Gastrocnemius medialis (tissue), 4 donors: ENCODE measurements at regions not wholly inside any gene's neighbourhood (a gene's known extent, or its start where the extent isn't known, plus 50 kb on each side); places are given as distances from the start of the nearest gene placed in this dataset.

Source experiments
- ATAC-seq, 2 donors: fragments of 150-250 bp; one replicate each; pipeline ENCODE4 v1.9.1; 2016
- DNase-seq, 2 donors: peaks; one replicate each; pipeline ENCODE4 v3.0.0-alpha.2; 2019
- H3K27ac ChIP-seq, 4 donors: fragments of 200-600 bp; sonication (generic); 1 replicate in 1 of 4; 2 replicates in 3 of 4; pipeline ENCODE4 v1.5.1; 2016 to 2018; ENCODE audit warnings: mild to moderate bottlenecking in 2 of 4, moderate library complexity in 1 of 4
- H3K27me3 ChIP-seq, 3 donors: fragments of 200-600 bp; sonication (generic) in 2 of 3; 1 replicate in 1 of 3; 2 replicates in 2 of 3; pipeline versions ENCODE4 v1.5.1 to v1.6.0; 2016 to 2019; ENCODE audit warnings: mild to moderate bottlenecking in 1 of 3, moderate library complexity in 1 of 3
- H3K36me3 ChIP-seq, 2 donors: fragments of 200-600 bp; sonication (generic) in 1 of 2; one replicate each; pipeline ENCODE4 v1.5.1; 2017 to 2018
- H3K4me1 ChIP-seq, 2 donors: fragments of 200-600 bp; sonication (generic) in 1 of 2; one replicate each; pipeline ENCODE4 v1.5.1; 2016 to 2017; ENCODE audit warnings: mild to moderate bottlenecking in 2 of 2
- H3K4me3 ChIP-seq, 4 donors: fragments of 200-600 bp; sonication (generic) in 3 of 4; 1 replicate in 1 of 4; 2 replicates in 3 of 4; pipeline ENCODE4 v1.5.1; 2016 to 2019; ENCODE audit warnings: mild to moderate bottlenecking in 2 of 4
- H3K9me3 ChIP-seq, 3 donors: fragments of 200-600 bp; sonication (generic) in 2 of 3; 1 replicate in 1 of 3; 2 replicates in 2 of 3; pipeline ENCODE4 v1.5.1; 2016 to 2019
- POLR2A ChIP-seq, 2 donors: fragments of 450-650 bp; IDR thresholded peaks; one replicate each; pipeline ENCODE4 v1.6.1; 2017; ENCODE audit warnings: antibody characterized with exemption in 2 of 2, mild to moderate bottlenecking in 2 of 2, moderate library complexity in 2 of 2
- in situ Hi-C, 4 donors: fragments of 200-750 bp; cut with MboI; loops; one replicate each; pipeline versions ENCODE4 v1.15.0 to v1.8.0; 2017; ENCODE audit warnings: low sequenced_read_pairs in 4 of 4
- intact Hi-C: fragments of 100-400 bp; cut with DNase I; formaldehyde crosslinking; loops from one replicate; pipeline ENCODE4 v1.15.1; 2023; ENCODE audit warnings: low total_unique reads
- TF ChIP-seq, protein P1 (sequence below), 5 experiments: fragments of 450-650 bp in 3 of 5; fragments of 200-600 bp in 2 of 5; sonication (generic) in 2 of 5; IDR thresholded peaks in 4 of 5; conservative IDR thresholded peaks in 1 of 5; 1 replicate in 4 of 5; 2 replicates in 1 of 5; pipeline ENCODE4 v1.5.1; 2016 to 2019; ENCODE audit warnings: antibody characterized with exemption in 5 of 5, mild to moderate bottlenecking in 3 of 5, moderate library complexity in 3 of 5

DNA sequence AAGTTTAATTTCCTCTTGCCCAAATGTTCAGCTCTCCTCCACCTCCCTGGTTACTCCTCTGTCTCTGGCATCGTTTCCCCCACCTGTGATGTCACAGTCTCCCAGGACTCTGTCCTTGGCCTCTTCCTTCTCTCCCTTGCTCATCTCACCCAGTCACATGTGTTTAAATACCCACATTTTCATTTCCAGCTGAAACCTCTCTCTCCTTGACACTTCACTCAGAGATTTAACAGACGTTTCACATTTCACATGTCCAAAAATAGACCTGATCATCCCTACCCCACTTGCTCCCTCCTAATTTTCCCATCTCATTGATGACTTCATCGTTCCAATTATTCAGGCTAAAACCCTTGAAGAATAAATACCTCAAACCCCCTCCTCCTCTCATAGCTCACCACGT is 604.1 kb upstream of the JAG1 start:
- no peak for ATAC-seq
- Histone ChIP-seq H3K27ac (no peak overlapping the region), H3K9me3 (no peaks in the 10 kb centered on the region), H3K4me3 (no peak overlapping the region), H3K36me3 (no peaks in the 10 kb centered on the region), H3K4me1 (peaks cover 0 to 6% of the 10 kb centered on the region in 2 donors), H3K27me3 (no peaks in the 10 kb centered on the region)
- DNase-seq, result no peak
- TF ChIP-seq, protein P1, sequence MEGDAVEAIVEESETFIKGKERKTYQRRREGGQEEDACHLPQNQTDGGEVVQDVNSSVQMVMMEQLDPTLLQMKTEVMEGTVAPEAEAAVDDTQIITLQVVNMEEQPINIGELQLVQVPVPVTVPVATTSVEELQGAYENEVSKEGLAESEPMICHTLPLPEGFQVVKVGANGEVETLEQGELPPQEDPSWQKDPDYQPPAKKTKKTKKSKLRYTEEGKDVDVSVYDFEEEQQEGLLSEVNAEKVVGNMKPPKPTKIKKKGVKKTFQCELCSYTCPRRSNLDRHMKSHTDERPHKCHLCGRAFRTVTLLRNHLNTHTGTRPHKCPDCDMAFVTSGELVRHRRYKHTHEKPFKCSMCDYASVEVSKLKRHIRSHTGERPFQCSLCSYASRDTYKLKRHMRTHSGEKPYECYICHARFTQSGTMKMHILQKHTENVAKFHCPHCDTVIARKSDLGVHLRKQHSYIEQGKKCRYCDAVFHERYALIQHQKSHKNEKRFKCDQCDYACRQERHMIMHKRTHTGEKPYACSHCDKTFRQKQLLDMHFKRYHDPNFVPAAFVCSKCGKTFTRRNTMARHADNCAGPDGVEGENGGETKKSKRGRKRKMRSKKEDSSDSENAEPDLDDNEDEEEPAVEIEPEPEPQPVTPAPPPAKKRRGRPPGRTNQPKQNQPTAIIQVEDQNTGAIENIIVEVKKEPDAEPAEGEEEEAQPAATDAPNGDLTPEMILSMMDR (IDR thresholded peaks at IDR 0.05 in 4 of 5, conservative IDR thresholded peaks at IDR 0.05 in 1 of 5), result no peak
- no peak for TF ChIP-seq POLR2A (IDR thresholded peaks at IDR 0.05)
- in situ Hi-C loops, result loop anchor here in 2 of 4 donors (5.0 to 10.0 kb wide), 5 partner anchors 267 to 813 kb away; partner anchors contain the start of gene JAG1 (in 1 of the 2)
- intact Hi-C loops, result loop anchor here (10.0 kb wide), 1 partner anchor 267 kb away; no protein-coding TSS in a partner anchor

DNA sequence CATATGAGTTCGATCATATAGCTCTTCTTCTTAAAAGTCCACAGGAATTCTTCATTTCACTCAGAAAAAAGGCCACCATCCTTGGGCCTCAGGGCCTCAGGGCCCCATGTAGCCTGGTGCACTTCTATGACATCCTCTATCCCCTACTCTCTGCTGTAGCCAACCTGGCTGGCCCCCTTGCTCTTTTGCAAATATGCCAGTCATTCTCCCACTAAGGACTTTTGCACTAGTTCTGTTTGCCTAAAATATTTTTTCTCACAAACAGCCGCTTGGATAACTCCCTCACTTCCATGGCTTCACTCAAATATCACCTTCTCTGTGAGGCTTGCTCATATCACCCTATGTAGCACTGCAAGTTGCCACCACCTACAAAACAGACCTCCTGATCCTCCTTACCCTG is 604.7 kb upstream of the JAG1 start:
- DNase-seq (no peak), ATAC-seq (no peak)
- Histone ChIP-seq H3K4me1 (peaks cover 0 to 6% of the 10 kb centered on the region in 2 donors), H3K9me3 (no peaks in the 10 kb centered on the region), H3K36me3 (no peaks in the 10 kb centered on the region), H3K27ac (no peak overlapping the region), H3K4me3 (no peak overlapping the region), H3K27me3 (no peaks in the 10 kb centered on the region)
- intact Hi-C loops (loop anchor here (10.0 kb wide), 1 partner anchor 266 kb away; no protein-coding TSS in a partner anchor), in situ Hi-C loops (loop anchor here in 2 of 4 donors (5.0 to 10.0 kb wide), 5 partner anchors 266 to 814 kb away; partner anchors contain the start of gene JAG1 (in 1 of the 2))
- TF ChIP-seq POLR2A (IDR thresholded peaks at IDR 0.05), result no peak

DNA sequence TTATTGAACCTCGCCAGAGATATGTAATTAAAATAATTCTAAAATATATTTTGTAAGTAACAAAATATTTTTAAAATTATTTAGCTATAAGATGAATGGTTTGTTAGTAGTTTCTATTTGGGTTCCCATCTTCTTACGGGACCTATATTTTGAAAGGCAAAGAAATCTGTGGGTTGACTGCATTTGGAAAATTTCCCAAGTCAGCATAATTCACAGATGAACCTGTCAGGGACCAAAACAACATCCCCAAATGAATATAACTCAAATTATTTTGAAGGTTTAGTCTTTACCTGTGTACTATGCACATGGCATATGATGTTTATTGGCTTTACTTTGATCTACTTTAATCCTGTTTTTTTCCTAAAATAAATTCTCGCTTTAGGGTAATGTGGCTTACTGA is 607.4 kb upstream of the JAG1 start:
- no peak overlapping the region for H3K27ac ChIP-seq
- in situ Hi-C loops (no loop called here), intact Hi-C loops (no loop called here)
- no peak overlapping the region for H3K4me3 ChIP-seq
- ATAC-seq (no peak), DNase-seq (no peak)
- H3K36me3 ChIP-seq, result no peaks in the 10 kb centered on the region
- TF ChIP-seq, protein P1 (IDR thresholded peaks at IDR 0.05 in 4 of 5, conservative IDR thresholded peaks at IDR 0.05 in 1 of 5), result no peak
- TF ChIP-seq POLR2A (IDR thresholded peaks at IDR 0.05), result no peak
- no peaks in the 10 kb centered on the region for H3K9me3 ChIP-seq
- no peaks in the 10 kb centered on the region for H3K4me1 ChIP-seq
- no peaks in the 10 kb centered on the region for H3K27me3 ChIP-seq

DNA sequence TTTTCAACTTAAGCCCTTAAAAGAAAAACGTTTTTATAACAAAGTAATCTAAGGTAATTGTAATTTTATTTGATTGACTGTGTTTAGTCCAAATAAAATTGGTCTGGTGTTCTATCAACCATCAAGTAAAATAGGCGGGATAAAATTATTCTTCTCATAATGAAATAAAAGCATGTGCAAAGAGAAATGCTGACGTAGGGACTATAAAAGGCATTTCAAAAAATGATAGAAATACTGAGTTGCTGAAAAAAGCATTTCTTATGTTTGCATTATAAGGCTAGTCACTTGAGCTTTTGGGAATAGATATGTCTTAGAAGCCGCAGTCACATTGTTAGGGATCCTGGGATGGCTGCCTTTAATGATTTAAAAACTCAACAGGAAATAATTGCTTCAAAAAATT is 608.0 kb upstream of the JAG1 start:
- no peak overlapping the region for H3K4me3 ChIP-seq
- in situ Hi-C loops (no loop called here), intact Hi-C loops (no loop called here)
- H3K4me1 ChIP-seq, result no peaks in the 10 kb centered on the region
- ATAC-seq, result no peak
- H3K36me3 ChIP-seq, result no peaks in the 10 kb centered on the region
- H3K9me3 ChIP-seq, result no peaks in the 10 kb centered on the region
- no peaks in the 10 kb centered on the region for H3K27me3 ChIP-seq
- no peak overlapping the region for H3K27ac ChIP-seq
- TF ChIP-seq, protein P1 (IDR thresholded peaks at IDR 0.05 in 4 of 5, conservative IDR thresholded peaks at IDR 0.05 in 1 of 5), result no peak
- TF ChIP-seq POLR2A (IDR thresholded peaks at IDR 0.05), result no peak
- no peak for DNase-seq

DNA sequence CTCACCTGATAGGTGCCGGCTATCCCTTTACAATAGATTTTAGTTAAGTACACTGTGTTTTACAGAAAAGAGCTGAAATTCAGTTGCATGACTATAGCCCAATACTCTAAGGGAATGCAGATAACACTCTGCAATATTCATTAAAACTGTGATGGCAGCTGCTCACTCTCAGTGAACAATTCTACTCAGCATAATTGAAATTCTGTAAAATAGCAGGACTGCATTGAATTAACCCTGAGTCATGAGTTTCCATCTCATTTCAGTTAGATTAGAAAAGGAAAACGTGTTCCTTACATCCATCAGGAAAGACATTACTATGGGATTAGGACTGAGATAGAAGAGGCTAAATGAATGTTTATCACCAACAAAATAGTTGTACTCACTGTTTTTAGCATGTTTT is 613.3 kb upstream of the JAG1 start:
- in situ Hi-C loops, result no loop called here
- intact Hi-C loops, result no loop called here
- Histone ChIP-seq H3K27ac (no peak overlapping the region), H3K27me3 (no peaks in the 10 kb centered on the region), H3K4me3 (no peak overlapping the region), H3K9me3 (no peaks in the 10 kb centered on the region), H3K4me1 (no peaks in the 10 kb centered on the region), H3K36me3 (no peaks in the 10 kb centered on the region)
- no peak for TF ChIP-seq POLR2A (IDR thresholded peaks at IDR 0.05)
- TF ChIP-seq, protein P1 (IDR thresholded peaks at IDR 0.05 in 4 of 5, conservative IDR thresholded peaks at IDR 0.05 in 1 of 5), result no peak
- no peak for DNase-seq
- ATAC-seq, result no peak
